GM12878 (cell line): ENCODE measurements at regions not wholly inside any gene's neighbourhood (a gene's known extent, or its start where the extent isn't known, plus 50 kb on each side); places are given as distances from the start of the nearest gene placed in this dataset.

Experiments used
- ATAC-seq: fragments of 200-7000 bp; cut with Tn5 transposase; 3 replicates; pipeline ENCODE4 v1.9.1; 2020; ENCODE audit warnings: mild to moderate bottlenecking, moderate library complexity
- BruUV-seq: library from RNA; stranded (reverse); fragments of 400-500 nt; replicated peaks from 2 replicates; lab custom pipeline; 2021; lab: Mats Ljungman, UMichigan
- CTCF ChIA-PET: fragments of 300-600 bp; sonication (Branson Sonifier 250); formaldehyde crosslinking; extraction: SDS; loops from one replicate; lab custom pipeline; 2021; ENCODE audit warnings: inconsistent platforms; lab: Yijun Ruan, JAX
- POLR2A ChIA-PET: fragments of 350-600 bp; formaldehyde crosslinking; extraction: SDS; loops from one replicate; lab custom pipeline; 2021; ENCODE audit warnings: inconsistent platforms; lab: Charles Lee
- RAD21 ChIA-PET: fragments of 300-600 bp; sonication (Branson Sonifier 250); formaldehyde crosslinking; loops from one replicate; lab custom pipeline; 2023; ENCODE audit warnings: antibody characterized with exemption; ENCODE audit not compliant: unreplicated experiment; lab: Charles Lee
- SMC1A ChIA-PET: fragments of 300-600 bp; sonication (Branson Sonifier 250); formaldehyde crosslinking; loops from one replicate; lab custom pipeline; 2023; ENCODE audit not compliant: unreplicated experiment, uncharacterized antibody; lab: Charles Lee
- DNase-seq: peaks from one replicate; pipeline ENCODE4 v3.0.0-alpha.2; 2011; ENCODE audit warnings: low read depth, low spot score
- FAIRE-seq: peaks from 3 replicates; lab custom pipeline; 2011; peaks lifted over from hg19 to GRCh38; lab: Jason Lieb, UNC
- H2AFZ ChIP-seq: 2 replicates; pipeline ENCODE4 v1.6.0; 2011; ENCODE audit warnings: low read depth, low read length, control low read depth; ENCODE audit not compliant: control insufficient read depth
- H3K27ac ChIP-seq: 2 replicates; pipeline ENCODE4 v1.5.1; 2011; ENCODE audit warnings: control low read depth; ENCODE audit not compliant: control insufficient read depth, insufficient read depth
- H3K27me3 ChIP-seq, 2 experiments: replicated peaks in 1 of 2; 2 replicates each; pipeline versions ENCODE4 v1.6.0 to v1.6.1; 2011; ENCODE audit warnings: low read length in 1 of 2; ENCODE audit not compliant: control insufficient read depth in 2 of 2, insufficient read depth in 2 of 2
- H3K36me3 ChIP-seq, 2 experiments: 2 replicates each; pipeline ENCODE4 v1.5.1; 2011; ENCODE audit warnings: low read length in 1 of 2; ENCODE audit not compliant: control insufficient read depth in 2 of 2, insufficient read depth in 2 of 2
- H3K4me1 ChIP-seq: 2 replicates; pipeline ENCODE4 v1.6.1; 2011; ENCODE audit warnings: mild to moderate bottlenecking, low read length, moderate library complexity, mixed read lengths; ENCODE audit not compliant: control insufficient read depth, insufficient read depth
- H3K4me2 ChIP-seq: 2 replicates; pipeline ENCODE4 v1.6.0; 2011; ENCODE audit warnings: control low read depth; ENCODE audit not compliant: control insufficient read depth, insufficient read depth
- H3K4me3 ChIP-seq: fragments of 200-600 bp; sonication (generic); 2 replicates; pipeline ENCODE4 v1.5.1; 2016
- H3K79me2 ChIP-seq: 2 replicates; pipeline ENCODE4 v1.6.0; 2011; ENCODE audit warnings: low read length; ENCODE audit not compliant: control insufficient read depth, insufficient read depth
- H3K9ac ChIP-seq: 2 replicates; pipeline ENCODE4 v1.8.0; 2011; ENCODE audit warnings: low read length, control low read depth, mixed read lengths; ENCODE audit not compliant: control insufficient read depth, insufficient read depth
- H3K9me3 ChIP-seq: replicated peaks from 3 replicates; pipeline ENCODE4 v1.5.1; 2011; ENCODE audit warnings: mild to moderate bottlenecking, low read length; ENCODE audit not compliant: control insufficient read depth, insufficient read depth
- H4K20me1 ChIP-seq: 2 replicates; pipeline ENCODE4 v1.6.0; 2011; ENCODE audit not compliant: control insufficient read depth, insufficient read depth
- BCL11A ChIP-seq: IDR thresholded peaks from 2 replicates; pipeline ENCODE4 v1.6.1; 2011; ENCODE audit warnings: low read depth, low read length
- CEBPB ChIP-seq, 2 experiments: fragments of 150-350 bp in 1 of 2; IDR thresholded peaks; 2 replicates each; pipeline ENCODE4 v1.6.1; 2012 to 2014; ENCODE audit warnings: low read depth in 2 of 2, low read length in 2 of 2, borderline replicate concordance in 1 of 2, inconsistent platforms in 1 of 2
- CHD1 ChIP-seq: IDR thresholded peaks from 2 replicates; pipeline ENCODE4 v1.6.1; 2012; ENCODE audit warnings: low read depth, low read length, improper control_type of control experiment
- HSF1 ChIP-seq: fragments of 150-350 bp; IDR thresholded peaks from 2 replicates; pipeline ENCODE4 v1.6.1; 2014; ENCODE audit warnings: mild to moderate bottlenecking, low read depth, low read length
- NR2F1 ChIP-seq: fragments of 450-650 bp; conservative IDR thresholded peaks from 2 replicates; pipeline ENCODE4 v1.6.1; 2017; ENCODE audit warnings: mild to moderate bottlenecking
- SMAD1 ChIP-seq: fragments of 450-650 bp; IDR thresholded peaks from 2 replicates; pipeline ENCODE4 v1.6.1; 2018; ENCODE audit warnings: mild to moderate bottlenecking, low read depth; ENCODE audit not compliant: partially characterized antibody
- TCF3 ChIP-seq: IDR thresholded peaks from 2 replicates; pipeline ENCODE4 v1.6.1; 2012; ENCODE audit warnings: low read depth, mild to moderate bottlenecking, low read length, borderline replicate concordance; ENCODE audit not compliant: insufficient read depth
- WRNIP1 ChIP-seq: IDR thresholded peaks from 2 replicates; pipeline ENCODE4 v1.6.1; 2011; ENCODE audit warnings: low read depth, low read length, improper control_type of control experiment, borderline replicate concordance
- ZNF687 ChIP-seq: fragments of 450-650 bp; IDR thresholded peaks from 2 replicates; pipeline ENCODE4 v1.6.1; 2017; ENCODE audit warnings: mild to moderate bottlenecking, moderate library complexity
- WGBS: methylation state at CpG from one replicate; pipeline ENCODE4 v1.1.6; 2016; ENCODE audit warnings: low lambda C conversion rate; ENCODE audit not compliant: insufficient replicate concordance, insufficient coverage; ENCODE audit errors: missing lambda C conversion rate; 5-methylcytosine and 5-hydroxymethylcytosine counted together
- in situ Hi-C: fragments of 300-500 bp; cut with MboI; formaldehyde crosslinking; loops from 9 replicates; pipeline ENCODE4 v1.14.3; 2018; ENCODE audit warnings: mixed read lengths
- intact Hi-C: fragments of 100-400 bp; cut with micrococcal nuclease; formaldehyde crosslinking; loops from one replicate; pipeline ENCODE4 v1.14.2; 2022; ENCODE audit not compliant: unreplicated experiment

- TF ChIP-seq HSF1 (no peak), CHD1 (no peak), BCL11A (no peak), TCF3 (no peak), NR2F1 (no peak), CEBPB (IDR thresholded peaks at IDR 0.05; ENCODE audit: borderline replicate concordance in 1 of 2, low read depth in 2 of 2, low read length in 2 of 2) (no peak)
Observed at GRCh38 chrX:11934089-11934488, 176.1 kb downstream of the MSL3 start (continued).

GRCh38 chrX:11941571-11941970 lies 183.5 kb downstream of the MSL3 start:
- H3K9ac ChIP-seq, result no peak overlapping the region
- no TSS peak for BruUV-seq
- CTCF ChIA-PET, result no interaction called here
- DNase-seq, result no peak
- in situ Hi-C loops, result no loop called here
- H3K4me2 ChIP-seq, result no peak overlapping the region
- H3K4me1 ChIP-seq, result no peaks in the 10 kb centered on the region
- H4K20me1 ChIP-seq, result no peaks in the 10 kb centered on the region
- RAD21 ChIA-PET, result no interaction called here
- SMC1A ChIA-PET, result no interaction called here
- no peaks in the 10 kb centered on the region for H3K9me3 ChIP-seq
- no peak for ATAC-seq
- no peaks in the 10 kb centered on the region for H3K79me2 ChIP-seq
- POLR2A ChIA-PET, result no interaction called here
- no peak overlapping the region for H3K27ac ChIP-seq
- intact Hi-C loops, result no loop called here
- TF ChIP-seq WRNIP1 (no peak), SMAD1 (no peak), ZNF687 (no peak)
- WGBS, result 56% methylated on average over 5 of the region's 5 CpGs
- H2AFZ ChIP-seq, result no peak overlapping the region
- no peak for FAIRE-seq
- H3K27me3 ChIP-seq, result no peaks in the 10 kb centered on the region; a peak in 1 of 4 replicates
- no peak overlapping the region for H3K4me3 ChIP-seq
- H3K36me3 ChIP-seq, result no peaks in the 10 kb centered on the region
